ENCODE measurements at regions not wholly inside any gene's neighbourhood (a gene's known extent, or its start where the extent isn't known, plus 50 kb on each side); places are given as distances from the start of the nearest gene placed in this dataset.

DNA sequence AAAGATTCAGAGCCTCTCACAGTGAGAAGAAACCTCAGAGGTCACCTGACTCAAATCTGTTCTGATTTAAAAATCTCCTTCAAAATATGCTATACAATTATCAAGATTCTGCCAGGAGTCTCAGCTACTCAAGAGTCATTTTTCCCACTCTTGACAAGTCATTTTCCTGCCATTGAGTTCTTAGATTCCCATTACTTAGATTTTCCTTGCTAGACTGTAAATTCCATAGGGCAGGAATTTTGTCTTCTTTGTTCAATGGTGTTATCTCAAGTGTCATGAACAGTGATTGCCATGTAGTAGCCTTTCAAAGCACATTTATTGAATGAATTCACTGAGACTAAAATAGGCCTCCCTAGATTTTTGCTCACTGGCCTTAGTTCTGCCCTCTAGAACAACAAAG is 95.9 kb downstream of the PCTP start:
- peaks cover 17 to 20% of the 10 kb centered on the region in 2 donors for H3K27me3 Mint-ChIP-seq
- H3K27me3 ChIP-seq (replicated peaks in 1 of 2; ENCODE audit: control insufficient read depth in 2 of 2, extremely low read depth in 1 of 2, insufficient read depth in 2 of 2, low read length in 1 of 2) = peaks cover 0 to 15% of the 10 kb centered on the region in 2 experiments
- peaks cover 0 to 3% of the 10 kb centered on the region in 2 experiments for H3K4me1 ChIP-seq (ENCODE audit: control insufficient read depth in 1 of 2, extremely low read depth in 1 of 2, insufficient read depth in 2 of 2, low read length in 2 of 2)
- CTCF ChIA-PET = no interaction called here
- no peak overlapping the region for H3K4me3 ChIP-seq (ENCODE audit: control insufficient read depth in 1 of 2, extremely low read depth in 1 of 2, low read length in 1 of 2)
- no peak for ATAC-seq (replicated peaks in 1 of 4)
- no peak overlapping the region for H3K27ac Mint-ChIP-seq
- H3K36me3 Mint-ChIP-seq = no peaks in the 10 kb centered on the region
- POLR2A ChIA-PET = no interaction called here
- H3K4me3 Mint-ChIP-seq = no peak overlapping the region
- H3K9me3 ChIP-seq = no peaks in the 10 kb centered on the region
- H3K9me3 Mint-ChIP-seq = no peaks in the 10 kb centered on the region
- H3K4me1 Mint-ChIP-seq = peaks cover 0 to 2% (median 0%) of the 10 kb centered on the region in 3 donors
- no peak overlapping the region for H3K27ac ChIP-seq (ENCODE audit: low read length)
- no peak for DNase-seq
- H3K36me3 ChIP-seq (ENCODE audit: control insufficient read depth in 2 of 2, extremely low read depth in 1 of 2, insufficient read depth in 1 of 2, low read length in 1 of 2) = no peaks in the 10 kb centered on the region

DNA sequence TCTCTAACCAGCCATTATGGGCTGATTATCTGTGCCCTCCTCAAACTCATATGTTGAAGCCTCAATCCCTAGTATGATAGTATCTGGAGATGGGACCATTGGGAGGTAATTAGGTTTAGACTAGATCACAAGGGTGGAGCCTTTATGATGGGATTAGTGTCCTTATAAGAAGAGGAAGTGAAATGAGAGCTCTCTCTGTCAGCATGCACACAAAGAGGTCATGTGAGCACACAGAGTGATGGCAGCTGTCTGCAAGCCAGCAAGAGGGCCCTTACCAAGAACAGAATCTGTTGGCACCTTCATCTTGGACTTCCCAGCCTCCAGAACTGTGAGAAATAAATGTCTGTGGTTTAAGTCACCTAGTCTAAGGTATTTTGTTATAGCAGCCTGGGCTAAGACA is 101.9 kb downstream of the PCTP start:
- no peaks in the 10 kb centered on the region for H3K9me3 ChIP-seq
- no peak overlapping the region for H3K4me3 ChIP-seq (ENCODE audit: control insufficient read depth in 1 of 2, extremely low read depth in 1 of 2, low read length in 1 of 2)
- ATAC-seq (replicated peaks in 1 of 4) (no peak), DNase-seq (no peak)
- no peaks in the 10 kb centered on the region for H3K4me1 Mint-ChIP-seq
- CTCF ChIA-PET = no interaction called here
- H3K27me3 Mint-ChIP-seq = no peaks in the 10 kb centered on the region
- no peaks in the 10 kb centered on the region for H3K36me3 Mint-ChIP-seq
- H3K36me3 ChIP-seq (ENCODE audit: control insufficient read depth in 2 of 2, extremely low read depth in 1 of 2, insufficient read depth in 1 of 2, low read length in 1 of 2) = no peaks in the 10 kb centered on the region
- no peak overlapping the region for H3K27ac Mint-ChIP-seq
- H3K9me3 Mint-ChIP-seq = no peaks in the 10 kb centered on the region
- H3K4me3 Mint-ChIP-seq = no peak overlapping the region
- POLR2A ChIA-PET = no interaction called here
- H3K27ac ChIP-seq (ENCODE audit: low read length) = no peak overlapping the region
- H3K27me3 ChIP-seq (replicated peaks in 1 of 2; ENCODE audit: control insufficient read depth in 2 of 2, extremely low read depth in 1 of 2, insufficient read depth in 2 of 2, low read length in 1 of 2) = peaks cover 0 to 3% of the 10 kb centered on the region in 2 experiments
- no peaks in the 10 kb centered on the region for H3K4me1 ChIP-seq (ENCODE audit: control insufficient read depth in 1 of 2, extremely low read depth in 1 of 2, insufficient read depth in 2 of 2, low read length in 2 of 2)

DNA sequence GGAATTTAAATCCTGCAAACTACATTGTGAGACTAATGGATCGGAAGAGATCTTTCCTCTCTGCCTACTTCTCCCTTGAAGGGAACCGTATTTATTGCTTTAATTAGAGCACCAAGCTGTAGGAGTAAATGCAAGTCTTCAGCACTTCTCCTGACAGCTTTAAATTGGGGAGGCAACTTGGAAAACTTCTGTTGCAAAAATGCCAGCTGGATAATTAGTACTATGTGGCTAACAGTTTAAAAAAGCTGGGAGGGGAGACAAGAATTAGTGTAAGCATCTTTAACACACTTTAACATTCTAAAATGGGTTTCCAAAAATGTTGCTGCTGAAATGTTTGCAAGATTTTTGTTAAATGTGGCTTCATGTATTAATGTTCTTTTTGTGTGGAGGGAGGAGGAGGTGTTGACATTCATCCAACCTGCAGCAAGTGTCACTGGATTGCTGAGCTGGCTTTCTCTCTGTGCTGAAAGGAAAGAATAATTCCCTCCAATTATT is 108.5 kb downstream of the PCTP start:
- POLR2A ChIA-PET = no interaction called here
- WGBS (ENCODE audit: insufficient coverage) = no CpG with 5 or more reads among the region's 2 CpGs
- Mint-ChIP-seq H3K27ac (no peak overlapping the region), H3K4me3 (no peak overlapping the region), H3K36me3 (no peaks in the 10 kb centered on the region), H3K9me3 (no peaks in the 10 kb centered on the region), H3K4me1 (no peaks in the 10 kb centered on the region), H3K27me3 (peaks cover 5 to 7% of the 10 kb centered on the region in 2 donors)
- DNase-seq (no peak), ATAC-seq (replicated peaks in 1 of 4) (no peak)
- CTCF ChIA-PET = no interaction called here
- no peaks in the 10 kb centered on the region for H3K9me3 ChIP-seq
- H3K4me1 ChIP-seq (ENCODE audit: control insufficient read depth in 1 of 2, extremely low read depth in 1 of 2, insufficient read depth in 2 of 2, low read length in 2 of 2) = no peaks in the 10 kb centered on the region
- H3K27ac ChIP-seq (ENCODE audit: low read length) = no peak overlapping the region
- H3K27me3 ChIP-seq (replicated peaks in 1 of 2; ENCODE audit: control insufficient read depth in 2 of 2, extremely low read depth in 1 of 2, insufficient read depth in 2 of 2, low read length in 1 of 2) = no peaks in the 10 kb centered on the region
- H3K4me3 ChIP-seq (ENCODE audit: control insufficient read depth in 1 of 2, extremely low read depth in 1 of 2, low read length in 1 of 2) = no peak overlapping the region
- H3K36me3 ChIP-seq (ENCODE audit: control insufficient read depth in 2 of 2, extremely low read depth in 1 of 2, insufficient read depth in 1 of 2, low read length in 1 of 2) = no peaks in the 10 kb centered on the region

DNA sequence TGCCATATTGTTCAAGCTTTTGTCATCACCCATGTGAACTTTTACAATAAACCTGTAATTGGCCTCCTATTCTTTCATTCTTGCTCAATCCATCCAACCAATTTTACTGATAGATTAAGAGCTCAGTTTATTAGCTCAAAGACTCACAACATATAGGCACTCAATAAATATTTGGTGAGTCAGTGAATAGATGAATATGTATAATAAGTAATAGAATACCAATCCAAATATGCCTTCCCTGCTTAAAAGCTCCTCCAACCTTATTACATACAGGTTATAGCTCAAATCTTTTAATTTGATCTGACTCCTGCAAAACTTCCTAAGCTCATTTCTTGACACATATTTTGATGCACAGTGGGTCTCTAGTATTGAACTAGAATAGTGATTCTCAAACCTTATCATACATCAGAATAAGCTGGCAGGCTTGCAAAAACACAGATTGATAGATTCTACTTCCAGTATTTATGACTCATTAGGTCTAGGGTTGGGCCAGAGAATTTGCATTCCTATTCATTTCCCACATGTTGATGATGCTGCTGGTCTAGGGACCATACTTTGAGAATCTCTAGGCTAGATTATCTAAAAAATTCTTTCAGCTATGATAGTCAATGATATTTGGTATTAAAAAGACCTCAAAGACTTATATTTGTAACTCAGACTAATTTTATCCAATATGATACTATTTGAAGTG is 114.4 kb downstream of the PCTP start:
- Mint-ChIP-seq H3K27me3 (peaks cover 3 to 7% of the 10 kb centered on the region in 2 donors), H3K4me1 (no peaks in the 10 kb centered on the region), H3K36me3 (no peaks in the 10 kb centered on the region), H3K9me3 (peaks cover 0 to 11% (median 11%) of the 10 kb centered on the region in 3 donors), H3K4me3 (no peak overlapping the region), H3K27ac (no peak overlapping the region)
- no peak overlapping the region for H3K27ac ChIP-seq (ENCODE audit: low read length)
- CTCF ChIA-PET = interaction anchor here in 1 of 2 donors (0.6 kb wide), 1 partner anchor 20 kb away, joined by 3 read pairs; no protein-coding TSS in a partner anchor
- H3K4me1 ChIP-seq (ENCODE audit: control insufficient read depth in 1 of 2, extremely low read depth in 1 of 2, insufficient read depth in 2 of 2, low read length in 2 of 2) = no peaks in the 10 kb centered on the region
- no peaks in the 10 kb centered on the region for H3K36me3 ChIP-seq (ENCODE audit: control insufficient read depth in 2 of 2, extremely low read depth in 1 of 2, insufficient read depth in 1 of 2, low read length in 1 of 2)
- POLR2A ChIA-PET = no interaction called here
- no peaks in the 10 kb centered on the region for H3K9me3 ChIP-seq
- ATAC-seq (replicated peaks in 1 of 4) (no peak), DNase-seq (no peak)
- no peaks in the 10 kb centered on the region for H3K27me3 ChIP-seq (replicated peaks in 1 of 2; ENCODE audit: control insufficient read depth in 2 of 2, extremely low read depth in 1 of 2, insufficient read depth in 2 of 2, low read length in 1 of 2)
- H3K4me3 ChIP-seq (ENCODE audit: control insufficient read depth in 1 of 2, extremely low read depth in 1 of 2, low read length in 1 of 2) = no peak overlapping the region

DNA sequence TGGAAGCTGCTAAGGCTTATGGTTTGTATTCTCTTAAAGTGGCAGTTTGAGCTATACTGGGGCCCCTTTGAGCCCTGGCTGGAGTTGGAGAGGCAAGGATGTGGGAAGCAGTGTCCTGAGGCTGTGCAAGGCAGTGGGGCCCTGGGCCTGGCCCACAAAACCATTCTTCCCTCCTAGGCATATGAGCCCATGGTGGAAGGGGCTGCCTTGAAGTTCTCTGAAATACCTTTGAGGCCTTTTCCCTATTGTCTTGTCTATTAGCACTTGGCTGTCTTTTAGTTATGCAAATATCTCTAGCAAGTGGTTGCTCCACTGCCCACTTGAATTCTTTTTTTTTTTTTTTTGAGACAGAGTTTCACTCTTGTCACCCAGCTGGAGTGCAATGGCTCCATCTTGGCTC is 119.2 kb downstream of the PCTP start:
- Histone ChIP-seq H3K27ac (ENCODE audit: low read length) (no peak overlapping the region), H3K4me3 (ENCODE audit: control insufficient read depth in 1 of 2, extremely low read depth in 1 of 2, low read length in 1 of 2) (no peak overlapping the region), H3K27me3 (replicated peaks in 1 of 2; ENCODE audit: control insufficient read depth in 2 of 2, extremely low read depth in 1 of 2, insufficient read depth in 2 of 2, low read length in 1 of 2) (no peaks in the 10 kb centered on the region), H3K4me1 (ENCODE audit: control insufficient read depth in 1 of 2, extremely low read depth in 1 of 2, insufficient read depth in 2 of 2, low read length in 2 of 2) (no peaks in the 10 kb centered on the region), H3K36me3 (ENCODE audit: control insufficient read depth in 2 of 2, extremely low read depth in 1 of 2, insufficient read depth in 1 of 2, low read length in 1 of 2) (no peaks in the 10 kb centered on the region), H3K9me3 (no peaks in the 10 kb centered on the region)
- H3K4me3 Mint-ChIP-seq = no peak overlapping the region
- DNase-seq (no peak), ATAC-seq (replicated peaks in 1 of 4) (no peak)
- H3K27ac Mint-ChIP-seq = no peak overlapping the region
- H3K36me3 Mint-ChIP-seq = no peaks in the 10 kb centered on the region
- no peaks in the 10 kb centered on the region for H3K27me3 Mint-ChIP-seq
- CTCF ChIA-PET = no interaction called here
- POLR2A ChIA-PET = no interaction called here
- peaks cover 0 to 11% (median 11%) of the 10 kb centered on the region in 3 donors for H3K9me3 Mint-ChIP-seq
- no peaks in the 10 kb centered on the region for H3K4me1 Mint-ChIP-seq

DNA sequence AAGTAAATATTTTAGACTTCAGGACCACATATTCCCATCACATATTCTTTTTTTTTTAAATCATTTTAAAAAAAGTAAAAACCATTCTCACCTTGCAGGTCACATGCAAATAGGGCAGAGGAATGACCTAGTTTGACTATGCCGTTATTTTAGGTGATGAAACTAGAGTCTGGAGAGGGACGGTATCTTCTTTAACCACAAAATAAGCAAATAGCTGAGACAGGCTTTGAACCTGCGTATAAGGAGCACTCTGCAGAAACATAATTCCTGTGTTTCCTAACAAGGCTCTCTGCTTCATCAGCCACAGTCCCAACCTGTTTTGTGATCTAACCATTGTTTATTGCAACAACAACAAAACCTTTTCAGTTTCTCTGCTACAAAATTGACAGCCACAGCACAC is 121.5 kb downstream of the PCTP start:
- H3K36me3 ChIP-seq (ENCODE audit: control insufficient read depth in 2 of 2, extremely low read depth in 1 of 2, insufficient read depth in 1 of 2, low read length in 1 of 2) = no peaks in the 10 kb centered on the region
- POLR2A ChIA-PET = no interaction called here
- Mint-ChIP-seq H3K9me3 (peaks cover 0 to 3% (median 0%) of the 10 kb centered on the region in 3 donors), H3K36me3 (no peaks in the 10 kb centered on the region), H3K4me3 (no peak overlapping the region), H3K27ac (no peak overlapping the region), H3K27me3 (peaks cover 6 to 7% of the 10 kb centered on the region in 2 donors), H3K4me1 (no peaks in the 10 kb centered on the region)
- H3K27me3 ChIP-seq (replicated peaks in 1 of 2; ENCODE audit: control insufficient read depth in 2 of 2, extremely low read depth in 1 of 2, insufficient read depth in 2 of 2, low read length in 1 of 2) = no peaks in the 10 kb centered on the region
- H3K9me3 ChIP-seq = no peaks in the 10 kb centered on the region
- CTCF ChIA-PET = no interaction called here
- WGBS (ENCODE audit: insufficient coverage) = 60% methylated on average over 1 of the region's 3 CpGs
- no peak overlapping the region for H3K4me3 ChIP-seq (ENCODE audit: control insufficient read depth in 1 of 2, extremely low read depth in 1 of 2, low read length in 1 of 2)
- no peak overlapping the region for H3K27ac ChIP-seq (ENCODE audit: low read length)
- ATAC-seq (replicated peaks in 1 of 4) = no peak
- DNase-seq = no peak
- no peaks in the 10 kb centered on the region for H3K4me1 ChIP-seq (ENCODE audit: control insufficient read depth in 1 of 2, extremely low read depth in 1 of 2, insufficient read depth in 2 of 2, low read length in 2 of 2)
